ENCODE measurements at regions not wholly inside any gene's neighbourhood (a gene's known extent, or its start where the extent isn't known, plus 50 kb on each side); places are given as distances from the start of the nearest gene placed in this dataset.

DNA sequence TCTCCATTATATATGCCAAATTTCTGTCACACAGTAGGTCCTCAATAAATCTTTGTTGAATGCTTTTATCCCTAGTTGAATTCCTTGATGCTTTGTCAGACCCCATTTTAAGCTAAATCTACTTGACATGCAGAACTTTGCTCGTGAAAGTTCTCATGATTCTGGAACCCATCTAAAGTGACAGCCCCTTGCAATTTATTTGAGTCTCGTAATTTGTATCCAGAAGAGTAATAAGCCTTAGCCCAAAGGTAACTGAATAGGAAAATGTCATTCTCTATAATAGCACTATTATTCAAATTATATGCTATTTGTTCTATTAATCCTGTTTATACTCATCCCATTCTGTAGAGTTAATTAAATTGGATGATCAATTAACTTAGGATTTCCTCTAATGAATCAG is 466.6 kb upstream of the OLFM3 start:
- TF ChIP-seq, protein P1, sequence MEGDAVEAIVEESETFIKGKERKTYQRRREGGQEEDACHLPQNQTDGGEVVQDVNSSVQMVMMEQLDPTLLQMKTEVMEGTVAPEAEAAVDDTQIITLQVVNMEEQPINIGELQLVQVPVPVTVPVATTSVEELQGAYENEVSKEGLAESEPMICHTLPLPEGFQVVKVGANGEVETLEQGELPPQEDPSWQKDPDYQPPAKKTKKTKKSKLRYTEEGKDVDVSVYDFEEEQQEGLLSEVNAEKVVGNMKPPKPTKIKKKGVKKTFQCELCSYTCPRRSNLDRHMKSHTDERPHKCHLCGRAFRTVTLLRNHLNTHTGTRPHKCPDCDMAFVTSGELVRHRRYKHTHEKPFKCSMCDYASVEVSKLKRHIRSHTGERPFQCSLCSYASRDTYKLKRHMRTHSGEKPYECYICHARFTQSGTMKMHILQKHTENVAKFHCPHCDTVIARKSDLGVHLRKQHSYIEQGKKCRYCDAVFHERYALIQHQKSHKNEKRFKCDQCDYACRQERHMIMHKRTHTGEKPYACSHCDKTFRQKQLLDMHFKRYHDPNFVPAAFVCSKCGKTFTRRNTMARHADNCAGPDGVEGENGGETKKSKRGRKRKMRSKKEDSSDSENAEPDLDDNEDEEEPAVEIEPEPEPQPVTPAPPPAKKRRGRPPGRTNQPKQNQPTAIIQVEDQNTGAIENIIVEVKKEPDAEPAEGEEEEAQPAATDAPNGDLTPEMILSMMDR (IDR thresholded peaks at IDR 0.05): no peak
- no peak for TF ChIP-seq POLR2A (IDR thresholded peaks at IDR 0.05)

All from adrenal gland (tissue), 5 donors.